Mesothelial cell of epicardium (in vitro differentiated cells): ENCODE measurements at regions not wholly inside any gene's neighbourhood (a gene's known extent, or its start where the extent isn't known, plus 50 kb on each side); places are given as distances from the start of the nearest gene placed in this dataset.

Source experiments
- DNase-seq, 2 experiments: peaks; one replicate each; pipeline ENCODE4 v3.0.0; 2021; ENCODE audit warnings: low spot score in 2 of 2; ENCODE audit not compliant: unreplicated experiment in 2 of 2
- H3K27ac Mint-ChIP-seq: 2 replicates; pipeline ENCODE4 v1.8.0; 2021; ENCODE audit warnings: mixed read lengths
- H3K27me3 Mint-ChIP-seq: 2 replicates; pipeline ENCODE4 v1.8.0; 2021; ENCODE audit warnings: low read depth, mixed read lengths
- H3K36me3 Mint-ChIP-seq: 2 replicates; pipeline ENCODE4 v1.8.0; 2021; ENCODE audit warnings: mixed read lengths
- H3K4me1 Mint-ChIP-seq: 2 replicates; pipeline ENCODE4 v1.8.0; 2021; ENCODE audit warnings: mixed read lengths
- H3K4me3 Mint-ChIP-seq: 2 replicates; pipeline ENCODE4 v1.8.0; 2021; ENCODE audit warnings: mild to moderate bottlenecking, moderate library complexity, mixed read lengths
- H3K9me3 Mint-ChIP-seq: 2 replicates; pipeline ENCODE4 v1.8.0; 2021; ENCODE audit warnings: mixed read lengths
- TF ChIP-seq, protein P1 (sequence below): fragments of 200-600 bp; sonication (generic); IDR thresholded peaks from one replicate; pipeline ENCODE4 v1.5.0; 2021; ENCODE audit warnings: antibody characterized with exemption; ENCODE audit not compliant: unreplicated experiment

DNA sequence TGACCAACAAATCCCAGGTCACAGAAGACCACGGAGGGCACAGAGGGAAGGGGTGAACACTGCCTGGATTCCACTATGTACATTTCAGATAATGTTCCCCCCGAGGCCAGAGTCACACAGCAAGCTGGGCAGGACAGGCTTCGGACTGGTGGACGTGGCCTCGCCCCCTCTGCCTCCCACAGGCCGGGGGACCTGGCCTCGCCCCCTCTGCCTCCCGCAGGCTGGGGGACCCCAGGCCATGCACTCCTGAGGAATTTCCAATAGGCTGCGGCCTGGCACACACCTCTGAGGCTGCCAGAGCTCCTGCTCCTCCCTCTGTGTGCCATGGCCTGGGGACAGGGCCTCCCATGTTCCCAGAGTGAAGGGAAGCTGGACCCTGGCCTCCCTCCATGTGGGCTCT is 1352.8 kb downstream of the BRD1 start:
- Mint-ChIP-seq H3K4me1 (no peaks in the 10 kb centered on the region), H3K36me3 (no peaks in the 10 kb centered on the region), H3K27ac (no peak overlapping the region), H3K27me3 (peaks cover 10% of the 10 kb centered on the region), H3K9me3 (peaks cover 8% of the 10 kb centered on the region), H3K4me3 (no peak overlapping the region)
- TF ChIP-seq, protein P1, sequence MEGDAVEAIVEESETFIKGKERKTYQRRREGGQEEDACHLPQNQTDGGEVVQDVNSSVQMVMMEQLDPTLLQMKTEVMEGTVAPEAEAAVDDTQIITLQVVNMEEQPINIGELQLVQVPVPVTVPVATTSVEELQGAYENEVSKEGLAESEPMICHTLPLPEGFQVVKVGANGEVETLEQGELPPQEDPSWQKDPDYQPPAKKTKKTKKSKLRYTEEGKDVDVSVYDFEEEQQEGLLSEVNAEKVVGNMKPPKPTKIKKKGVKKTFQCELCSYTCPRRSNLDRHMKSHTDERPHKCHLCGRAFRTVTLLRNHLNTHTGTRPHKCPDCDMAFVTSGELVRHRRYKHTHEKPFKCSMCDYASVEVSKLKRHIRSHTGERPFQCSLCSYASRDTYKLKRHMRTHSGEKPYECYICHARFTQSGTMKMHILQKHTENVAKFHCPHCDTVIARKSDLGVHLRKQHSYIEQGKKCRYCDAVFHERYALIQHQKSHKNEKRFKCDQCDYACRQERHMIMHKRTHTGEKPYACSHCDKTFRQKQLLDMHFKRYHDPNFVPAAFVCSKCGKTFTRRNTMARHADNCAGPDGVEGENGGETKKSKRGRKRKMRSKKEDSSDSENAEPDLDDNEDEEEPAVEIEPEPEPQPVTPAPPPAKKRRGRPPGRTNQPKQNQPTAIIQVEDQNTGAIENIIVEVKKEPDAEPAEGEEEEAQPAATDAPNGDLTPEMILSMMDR = no peak
- DNase-seq = no peak

GRCh38 chr22:48473202-48473601 is 1354.5 kb downstream of the BRD1 start:
- H3K4me3 Mint-ChIP-seq = no peak overlapping the region
- no peak overlapping the region for H3K27ac Mint-ChIP-seq
- no peaks in the 10 kb centered on the region for H3K36me3 Mint-ChIP-seq
- DNase-seq = no peak
- H3K9me3 Mint-ChIP-seq = peaks cover 8% of the 10 kb centered on the region
- TF ChIP-seq, protein P1 = no peak
- H3K4me1 Mint-ChIP-seq = no peaks in the 10 kb centered on the region
- H3K27me3 Mint-ChIP-seq = peaks cover 10% of the 10 kb centered on the region

GRCh38 chr22:48464246-48464645 is 1363.4 kb downstream of the BRD1 start:
- TF ChIP-seq, protein P1 = no peak
- Mint-ChIP-seq H3K9me3 (no peaks in the 10 kb centered on the region), H3K4me1 (no peaks in the 10 kb centered on the region), H3K27me3 (peaks cover 26% of the 10 kb centered on the region), H3K4me3 (no peak overlapping the region), H3K27ac (no peak overlapping the region), H3K36me3 (no peaks in the 10 kb centered on the region)
- DNase-seq = no peak

DNA sequence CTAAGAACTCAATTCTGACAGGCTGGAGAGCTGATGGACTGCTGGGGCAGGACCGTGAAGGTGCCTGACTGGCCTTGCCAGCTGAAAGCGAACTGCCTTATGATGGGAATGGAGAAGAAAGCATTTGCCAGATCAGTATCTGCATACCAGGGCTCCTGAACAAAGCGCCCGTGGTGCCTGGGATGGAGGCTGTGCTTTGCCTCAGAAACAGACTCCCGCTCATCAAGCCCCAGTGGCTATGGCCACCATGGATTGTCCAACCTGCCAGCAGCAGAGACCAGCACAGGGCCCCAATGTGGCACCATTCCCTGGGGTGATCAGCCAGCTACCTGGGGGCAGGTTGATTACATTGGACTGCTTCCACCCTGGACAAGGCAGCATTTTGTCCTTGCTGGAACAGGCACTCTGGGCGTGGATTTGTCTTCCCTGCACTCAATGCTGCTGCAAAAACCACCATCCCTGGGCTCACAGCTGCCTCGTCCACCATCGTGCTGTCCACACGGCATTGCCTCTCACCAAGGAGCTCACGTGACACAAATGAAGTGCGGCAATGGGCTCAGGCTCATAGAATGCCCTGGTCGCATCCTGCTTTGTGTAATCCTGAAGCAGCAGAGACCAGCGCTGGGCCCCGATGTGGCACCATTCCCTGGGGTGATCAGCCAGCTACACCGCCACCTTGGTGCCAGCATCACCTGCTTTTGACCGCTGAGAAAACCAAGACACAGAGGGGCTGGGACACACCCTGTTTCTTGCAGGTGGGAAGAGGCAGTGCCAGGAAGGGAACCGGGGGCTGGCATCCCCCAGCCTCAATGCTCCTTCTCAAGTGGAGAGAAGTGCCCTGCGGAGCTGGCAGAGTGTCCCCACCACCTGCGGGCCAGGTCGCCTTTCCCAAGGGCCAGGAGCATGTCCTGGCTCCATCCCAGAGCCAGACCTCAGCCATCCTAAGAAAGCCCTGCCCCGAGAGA is 1367.5 kb downstream of the BRD1 start:
- H3K4me1 Mint-ChIP-seq = no peaks in the 10 kb centered on the region
- TF ChIP-seq, protein P1 = no peak
- H3K9me3 Mint-ChIP-seq = no peaks in the 10 kb centered on the region
- peaks cover 23% of the 10 kb centered on the region for H3K27me3 Mint-ChIP-seq
- no peak overlapping the region for H3K4me3 Mint-ChIP-seq
- no peak for DNase-seq
- no peak overlapping the region for H3K27ac Mint-ChIP-seq
- H3K36me3 Mint-ChIP-seq = no peaks in the 10 kb centered on the region

GRCh38 chr22:48459259-48459658 is 1368.4 kb downstream of the BRD1 start:
- H3K4me3 Mint-ChIP-seq = no peak overlapping the region
- TF ChIP-seq, protein P1 = no peak
- DNase-seq = no peak
- no peak overlapping the region for H3K27ac Mint-ChIP-seq
- peaks cover 18% of the 10 kb centered on the region for H3K27me3 Mint-ChIP-seq
- no peaks in the 10 kb centered on the region for H3K9me3 Mint-ChIP-seq
- no peaks in the 10 kb centered on the region for H3K36me3 Mint-ChIP-seq
- H3K4me1 Mint-ChIP-seq = no peaks in the 10 kb centered on the region
